NB4 (cell line): ENCODE measurements at regions not wholly inside any gene's neighbourhood (a gene's known extent, or its start where the extent isn't known, plus 50 kb on each side); places are given as distances from the start of the nearest gene placed in this dataset.

ENCODE experiments used
- CTCF ChIP-seq: IDR thresholded peaks from one replicate; pipeline ENCODE4 v1.5.1; 2012; ENCODE audit warnings: low read depth, low read length
- POLR2A ChIP-seq: IDR thresholded peaks from 2 replicates; pipeline ENCODE4 v1.6.1; 2011; ENCODE audit warnings: mild to moderate bottlenecking; ENCODE audit not compliant: insufficient read length; ENCODE audit errors: extremely low read depth

- TF ChIP-seq POLR2A (no peak), CTCF (no peak)
Measured at GRCh38 chr2:145091967-145092366, 572.0 kb upstream of the ZEB2 start.
